Breast epithelium (tissue), 3 donors: ENCODE measurements at regions not wholly inside any gene's neighbourhood (a gene's known extent, or its start where the extent isn't known, plus 50 kb on each side); places are given as distances from the start of the nearest gene placed in this dataset.

ENCODE experiments used
- POLR2A ChIP-seq: fragments of 450-650 bp; IDR thresholded peaks from one replicate; pipeline ENCODE4 v1.6.1; 2016; ENCODE audit warnings: antibody characterized with exemption, mild to moderate bottlenecking, moderate library complexity
- TF ChIP-seq, protein P1 (sequence below), 3 donors: fragments of 450-650 bp; IDR thresholded peaks; one replicate each; pipeline ENCODE4 v1.5.1; 2016 to 2017; ENCODE audit warnings: antibody characterized with exemption in 3 of 3, mild to moderate bottlenecking in 3 of 3, moderate library complexity in 3 of 3

DNA sequence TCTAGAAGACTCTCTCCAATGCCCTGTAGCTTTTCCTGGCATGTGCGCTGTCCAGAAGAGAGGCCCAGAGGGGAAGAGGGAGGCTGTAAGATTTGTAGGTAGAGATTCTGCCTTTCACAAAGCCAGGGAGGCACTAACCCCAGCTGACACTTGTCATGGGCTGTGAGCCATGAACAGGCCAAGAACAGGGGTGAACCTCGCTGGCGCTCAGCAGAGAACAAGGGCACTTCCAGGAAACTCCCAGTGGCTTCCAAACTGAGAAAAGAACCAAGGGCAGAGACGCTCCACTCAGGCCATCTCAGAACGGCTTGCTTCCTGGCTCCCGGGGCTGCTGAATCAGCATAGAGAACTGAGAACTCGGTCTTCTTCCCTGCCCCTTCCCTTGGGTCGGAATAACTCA lies 257.8 kb upstream of the ZNF32 start:
- TF ChIP-seq POLR2A: no peak
- TF ChIP-seq, protein P1, sequence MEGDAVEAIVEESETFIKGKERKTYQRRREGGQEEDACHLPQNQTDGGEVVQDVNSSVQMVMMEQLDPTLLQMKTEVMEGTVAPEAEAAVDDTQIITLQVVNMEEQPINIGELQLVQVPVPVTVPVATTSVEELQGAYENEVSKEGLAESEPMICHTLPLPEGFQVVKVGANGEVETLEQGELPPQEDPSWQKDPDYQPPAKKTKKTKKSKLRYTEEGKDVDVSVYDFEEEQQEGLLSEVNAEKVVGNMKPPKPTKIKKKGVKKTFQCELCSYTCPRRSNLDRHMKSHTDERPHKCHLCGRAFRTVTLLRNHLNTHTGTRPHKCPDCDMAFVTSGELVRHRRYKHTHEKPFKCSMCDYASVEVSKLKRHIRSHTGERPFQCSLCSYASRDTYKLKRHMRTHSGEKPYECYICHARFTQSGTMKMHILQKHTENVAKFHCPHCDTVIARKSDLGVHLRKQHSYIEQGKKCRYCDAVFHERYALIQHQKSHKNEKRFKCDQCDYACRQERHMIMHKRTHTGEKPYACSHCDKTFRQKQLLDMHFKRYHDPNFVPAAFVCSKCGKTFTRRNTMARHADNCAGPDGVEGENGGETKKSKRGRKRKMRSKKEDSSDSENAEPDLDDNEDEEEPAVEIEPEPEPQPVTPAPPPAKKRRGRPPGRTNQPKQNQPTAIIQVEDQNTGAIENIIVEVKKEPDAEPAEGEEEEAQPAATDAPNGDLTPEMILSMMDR (IDR thresholded peaks at IDR 0.05): no peak
